ENCODE measurements at regions not wholly inside any gene's neighbourhood (a gene's known extent, or its start where the extent isn't known, plus 50 kb on each side); places are given as distances from the start of the nearest gene placed in this dataset.
"Not testable (repeated sequence)": the region's sequence is repeated elsewhere in the genome, so short reads cannot be mapped to it uniquely, and the experiment has no call there.

- Histone ChIP-seq H3K27me3 (ENCODE audit: control insufficient read depth, insufficient read depth, low read length) (no peaks in the 10 kb centered on the region), H3K36me3 (ENCODE audit: control insufficient read depth, insufficient read depth, low read length) (no peaks in the 10 kb centered on the region), H3K4me3 (ENCODE audit: low read depth, low read length) (no peak overlapping the region)
- no peak for TF ChIP-seq CTCF (IDR thresholded peaks at IDR 0.05; ENCODE audit: insufficient read depth, low read length, poor library complexity, severe bottlenecking)
- no peak for DNase-seq (ENCODE audit: low read depth)
These were observed 85.8 kb upstream of the OSBPL11 start for GRCh38 chr3:125681146-125681545.

GRCh38 chr3:125681906-125682305, 86.6 kb upstream of the OSBPL11 start:
- not testable (repeated sequence) for H3K36me3 ChIP-seq (ENCODE audit: control insufficient read depth, insufficient read depth, low read length); DNase-seq (ENCODE audit: low read depth)

GRCh38 chr3:125682610-125683009, 87.3 kb upstream of the OSBPL11 start:
- DNase-seq (ENCODE audit: low read depth); H3K4me3 ChIP-seq (ENCODE audit: low read depth, low read length); H3K36me3 ChIP-seq (ENCODE audit: control insufficient read depth, insufficient read depth, low read length); H3K27me3 ChIP-seq (ENCODE audit: control insufficient read depth, insufficient read depth, low read length): not testable (repeated sequence)

More at GRCh38 chr3:125681906-125682305, 86.6 kb upstream of the OSBPL11 start:
- not testable (repeated sequence) for H3K4me3 ChIP-seq (ENCODE audit: low read depth, low read length); H3K27me3 ChIP-seq (ENCODE audit: control insufficient read depth, insufficient read depth, low read length)

GRCh38 chr3:125683067-125683829, 88.0 kb upstream of the OSBPL11 start:
- Histone ChIP-seq H3K36me3 (ENCODE audit: control insufficient read depth, insufficient read depth, low read length) (no peaks in the 10 kb centered on the region), H3K27me3 (ENCODE audit: control insufficient read depth, insufficient read depth, low read length) (no peaks in the 10 kb centered on the region), H3K4me3 (ENCODE audit: low read depth, low read length) (no peak overlapping the region)
- DNase-seq (ENCODE audit: low read depth), result no peak
- TF ChIP-seq CTCF (IDR thresholded peaks at IDR 0.05; ENCODE audit: insufficient read depth, low read length, poor library complexity, severe bottlenecking), result no peak

- Histone ChIP-seq H3K4me3 (ENCODE audit: low read depth, low read length) (no peak overlapping the region), H3K27me3 (ENCODE audit: control insufficient read depth, insufficient read depth, low read length) (no peaks in the 10 kb centered on the region), H3K36me3 (ENCODE audit: control insufficient read depth, insufficient read depth, low read length) (no peaks in the 10 kb centered on the region)
- TF ChIP-seq CTCF (IDR thresholded peaks at IDR 0.05; ENCODE audit: insufficient read depth, low read length, poor library complexity, severe bottlenecking), result peak; percentile 28
- no peak for DNase-seq (ENCODE audit: low read depth)
These were observed 88.9 kb upstream of the OSBPL11 start for GRCh38 chr3:125684199-125684598.

- not testable (repeated sequence) for H3K27me3 ChIP-seq (ENCODE audit: control insufficient read depth, insufficient read depth, low read length); DNase-seq (ENCODE audit: low read depth); H3K36me3 ChIP-seq (ENCODE audit: control insufficient read depth, insufficient read depth, low read length); H3K4me3 ChIP-seq (ENCODE audit: low read depth, low read length)
These were observed 90.4 kb upstream of the OSBPL11 start for GRCh38 chr3:125685741-125686140.

GRCh38 chr3:125692361-125692760, 97.1 kb upstream of the OSBPL11 start:
- no peak for DNase-seq (ENCODE audit: low read depth)
- no peaks in the 10 kb centered on the region for H3K36me3 ChIP-seq (ENCODE audit: control insufficient read depth, insufficient read depth, low read length)
- no peak for TF ChIP-seq CTCF (IDR thresholded peaks at IDR 0.05; ENCODE audit: insufficient read depth, low read length, poor library complexity, severe bottlenecking)
- H3K27me3 ChIP-seq (ENCODE audit: control insufficient read depth, insufficient read depth, low read length), result no peaks in the 10 kb centered on the region
- H3K4me3 ChIP-seq (ENCODE audit: low read depth, low read length), result no peak overlapping the region

Measured in kidney epithelial cell (primary cell).